HEK293 (cell line): ENCODE measurements at regions not wholly inside any gene's neighbourhood (a gene's known extent, or its start where the extent isn't known, plus 50 kb on each side); places are given as distances from the start of the nearest gene placed in this dataset.

ENCODE experiments used
- CTCF ChIA-PET: fragments of 350-600 bp; formaldehyde crosslinking; extraction: SDS; loops from one replicate; lab custom pipeline; 2021; ENCODE audit warnings: antibody characterized with exemption; lab: Yijun Ruan, JAX
- POLR2A ChIA-PET: fragments of 300-600 bp; formaldehyde crosslinking; extraction: SDS; loops from one replicate; lab custom pipeline; 2020; ENCODE audit warnings: antibody characterized with exemption, inconsistent platforms; lab: Yijun Ruan, JAX
- H3K27ac ChIP-seq: fragments of 200-500 bp; sonication (Bioruptor generic); 2 replicates; pipeline ENCODE4 v1.5.1; 2014; ENCODE audit warnings: low read depth, low read length, control low read depth, inconsistent platforms; ENCODE audit errors: extremely low read depth
- H3K36me3 ChIP-seq, 2 experiments: fragments of 200-500 bp in 1 of 2; sonication (Bioruptor generic) in 1 of 2; 1 replicate in 1 of 2; 2 replicates in 1 of 2; pipeline ENCODE4 v1.5.1; 2014 to 2017; ENCODE audit warnings: inconsistent platforms in 2 of 2, low read length in 2 of 2; ENCODE audit not compliant: control insufficient read depth in 2 of 2, insufficient read depth in 1 of 2
- H3K4me1 ChIP-seq: fragments of 200-500 bp; sonication (Bioruptor generic); 2 replicates; pipeline ENCODE4 v1.5.1; 2014; ENCODE audit warnings: mild to moderate bottlenecking, low read length, inconsistent platforms; ENCODE audit not compliant: control insufficient read depth, insufficient read depth
- H3K4me3 ChIP-seq: 2 replicates; pipeline ENCODE4 v1.5.1; 2011; ENCODE audit warnings: low read depth, mild to moderate bottlenecking, control low read depth, low read length, moderate library complexity
- H3K9me3 ChIP-seq: fragments of 200-500 bp; sonication (Bioruptor generic); 2 replicates; pipeline ENCODE4 v1.5.1; 2014; ENCODE audit warnings: low read depth, low read length, inconsistent platforms; ENCODE audit not compliant: control insufficient read depth, insufficient read depth
- EGR2 ChIP-seq: fragments of 450-650 bp; formaldehyde crosslinking; IDR thresholded peaks from 2 replicates; pipeline ENCODE4 v1.5.1; 2016; ENCODE audit warnings: low read depth, missing biosample characterization, missing genetic modification characterization
- HOXA7 ChIP-seq: sonication (generic); formaldehyde crosslinking; IDR thresholded peaks from 2 replicates; pipeline ENCODE4 v1.8.1; 2022; ENCODE audit warnings: missing genetic modification reagents, borderline replicate concordance
- KLF16 ChIP-seq: fragments of 450-650 bp; formaldehyde crosslinking; IDR thresholded peaks from 2 replicates; pipeline ENCODE4 v1.5.1; 2017; ENCODE audit warnings: missing biosample characterization, missing genetic modification characterization
- SP3 ChIP-seq: fragments of 450-650 bp; formaldehyde crosslinking; IDR thresholded peaks from 2 replicates; pipeline ENCODE4 v1.5.1; 2016; ENCODE audit warnings: missing biosample characterization, missing genetic modification characterization
- ZBTB1 ChIP-seq: fragments of 450-650 bp; formaldehyde crosslinking; IDR thresholded peaks from 2 replicates; pipeline ENCODE4 v1.5.1; 2016; ENCODE audit warnings: missing biosample characterization, missing genetic modification characterization
- ZBTB21 ChIP-seq: fragments of 450-650 bp; formaldehyde crosslinking; IDR thresholded peaks from 2 replicates; pipeline ENCODE4 v1.5.1; 2017; ENCODE audit warnings: missing biosample characterization, missing genetic modification characterization
- ZNF10 ChIP-seq: fragments of 450-650 bp; formaldehyde crosslinking; IDR thresholded peaks from 2 replicates; pipeline ENCODE4 v1.5.1; 2017; ENCODE audit warnings: missing biosample characterization, missing genetic modification characterization
- ZNF114 ChIP-seq: fragments of 450-650 bp; formaldehyde crosslinking; IDR thresholded peaks from 2 replicates; pipeline ENCODE4 v1.5.0; 2017; ENCODE audit warnings: missing biosample characterization, missing genetic modification characterization
- ZNF121 ChIP-seq: fragments of 450-650 bp; formaldehyde crosslinking; IDR thresholded peaks from 2 replicates; pipeline ENCODE4 v1.5.1; 2016; ENCODE audit warnings: missing biosample characterization, missing genetic modification characterization
- ZNF133 ChIP-seq: fragments of 450-650 bp; formaldehyde crosslinking; IDR thresholded peaks from 2 replicates; pipeline ENCODE4 v1.5.1; 2016; ENCODE audit warnings: missing biosample characterization, missing genetic modification characterization
- ZNF274 ChIP-seq, 2 experiments: fragments of 200-500 bp in 1 of 2; fragments of 450-650 bp in 1 of 2; sonication (Bioruptor generic) in 1 of 2; formaldehyde crosslinking in 1 of 2; IDR thresholded peaks; 2 replicates each; pipeline versions ENCODE4 v1.5.1 to v1.6.1; 2014 to 2016; ENCODE audit warnings: borderline replicate concordance in 1 of 2, inconsistent platforms in 1 of 2, low read length in 1 of 2, missing biosample characterization in 1 of 2, missing genetic modification characterization in 1 of 2
- ZNF292 ChIP-seq: fragments of 450-650 bp; formaldehyde crosslinking; IDR thresholded peaks from 2 replicates; pipeline ENCODE4 v1.5.1; 2016; ENCODE audit warnings: low read depth, missing biosample characterization, missing genetic modification characterization, borderline replicate concordance
- ZNF354C ChIP-seq: fragments of 450-650 bp; formaldehyde crosslinking; IDR thresholded peaks from 2 replicates; pipeline ENCODE4 v1.5.1; 2016; ENCODE audit warnings: missing biosample characterization, missing genetic modification characterization, low read depth, borderline replicate concordance
- ZNF48 ChIP-seq: fragments of 450-650 bp; formaldehyde crosslinking; IDR thresholded peaks from 2 replicates; pipeline ENCODE4 v1.5.1; 2016; ENCODE audit warnings: missing biosample characterization, missing genetic modification characterization
- ZNF555 ChIP-seq: fragments of 450-650 bp; formaldehyde crosslinking; conservative IDR thresholded peaks from 2 replicates; pipeline ENCODE4 v1.5.1; 2017; ENCODE audit warnings: missing biosample characterization, mild to moderate bottlenecking, missing genetic modification characterization, inconsistent platforms
- ZNF558 ChIP-seq: fragments of 450-650 bp; formaldehyde crosslinking; IDR thresholded peaks from 2 replicates; pipeline ENCODE4 v1.5.1; 2016; ENCODE audit warnings: missing biosample characterization, missing genetic modification characterization
- ZNF585B ChIP-seq: fragments of 450-650 bp; formaldehyde crosslinking; IDR thresholded peaks from 2 replicates; pipeline ENCODE4 v1.5.1; 2016; ENCODE audit warnings: missing biosample characterization, missing genetic modification characterization
- ZNF701 ChIP-seq: fragments of 450-650 bp; formaldehyde crosslinking; IDR thresholded peaks from 2 replicates; pipeline ENCODE4 v1.5.1; 2016; ENCODE audit warnings: missing biosample characterization, missing genetic modification characterization
- ZNF707 ChIP-seq: fragments of 450-650 bp; formaldehyde crosslinking; IDR thresholded peaks from 2 replicates; pipeline ENCODE4 v1.5.1; 2016; ENCODE audit warnings: missing biosample characterization, missing genetic modification characterization
- ZNF777 ChIP-seq: fragments of 450-650 bp; formaldehyde crosslinking; IDR thresholded peaks from 2 replicates; pipeline ENCODE4 v1.5.1; 2017; ENCODE audit warnings: missing biosample characterization, missing genetic modification characterization, borderline replicate concordance
- ZSCAN23 ChIP-seq: fragments of 450-650 bp; formaldehyde crosslinking; IDR thresholded peaks from 2 replicates; pipeline ENCODE4 v1.5.1; 2016; ENCODE audit warnings: missing biosample characterization, missing genetic modification characterization
- TF ChIP-seq, protein P1 (sequence below): fragments of 450-650 bp; formaldehyde crosslinking; IDR thresholded peaks from 2 replicates; pipeline ENCODE4 v1.5.1; 2016; ENCODE audit warnings: missing biosample characterization, missing genetic modification characterization
- TF ChIP-seq, protein P2 (sequence below): fragments of 450-650 bp; formaldehyde crosslinking; conservative IDR thresholded peaks from 2 replicates; pipeline ENCODE4 v1.5.1; 2016; ENCODE audit warnings: low read depth, missing biosample characterization, missing genetic modification characterization
- TF ChIP-seq, protein P3 (sequence below): fragments of 450-650 bp; formaldehyde crosslinking; IDR thresholded peaks from 2 replicates; pipeline ENCODE4 v1.5.1; 2016; ENCODE audit warnings: missing biosample characterization, missing genetic modification characterization
- TF ChIP-seq, protein P4 (sequence below): fragments of 450-650 bp; formaldehyde crosslinking; IDR thresholded peaks from 2 replicates; pipeline ENCODE4; 2016; ENCODE audit warnings: missing biosample characterization, missing genetic modification characterization

DNA sequence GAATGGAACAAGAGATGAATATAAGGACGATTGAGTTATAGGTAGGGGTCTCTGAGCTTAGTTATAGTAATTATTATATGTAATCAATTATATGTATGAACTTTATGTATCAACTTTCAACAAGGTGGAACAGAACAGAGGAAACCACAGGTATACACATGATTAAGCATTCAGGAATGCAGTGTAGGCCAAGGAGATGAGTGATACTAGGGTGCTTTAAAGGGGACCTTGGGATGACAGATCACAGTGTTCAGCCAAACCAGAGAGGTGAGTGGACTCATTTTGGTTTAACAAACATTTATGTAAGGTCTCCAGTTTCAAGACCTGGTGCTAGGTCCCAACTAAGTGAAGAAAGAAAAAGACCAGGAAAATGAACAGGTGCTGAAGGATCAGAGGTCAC lies 895.5 kb downstream of the ROBO2 start:
- Histone ChIP-seq H3K4me3 (no peak overlapping the region), H3K4me1 (no peaks in the 10 kb centered on the region), H3K9me3 (no peaks in the 10 kb centered on the region), H3K27ac (no peak overlapping the region)
- POLR2A ChIA-PET: no interaction called here
- no peak for TF ChIP-seq ZNF777 (tag by site-specific recombination)
- no peak for TF ChIP-seq ZNF133 (tag by site-specific recombination)
- TF ChIP-seq ZNF558 (tag by site-specific recombination): no peak
- no peak for TF ChIP-seq ZNF555 (tag by site-specific recombination)
- TF ChIP-seq, all 188 proteins: peak for 0
- no peaks in the 10 kb centered on the region for H3K36me3 ChIP-seq
- CTCF ChIA-PET: interaction anchor here (0.6 kb wide), 1 partner anchor 1068 kb away, joined by 3 read pairs; no protein-coding TSS in a partner anchor

DNA sequence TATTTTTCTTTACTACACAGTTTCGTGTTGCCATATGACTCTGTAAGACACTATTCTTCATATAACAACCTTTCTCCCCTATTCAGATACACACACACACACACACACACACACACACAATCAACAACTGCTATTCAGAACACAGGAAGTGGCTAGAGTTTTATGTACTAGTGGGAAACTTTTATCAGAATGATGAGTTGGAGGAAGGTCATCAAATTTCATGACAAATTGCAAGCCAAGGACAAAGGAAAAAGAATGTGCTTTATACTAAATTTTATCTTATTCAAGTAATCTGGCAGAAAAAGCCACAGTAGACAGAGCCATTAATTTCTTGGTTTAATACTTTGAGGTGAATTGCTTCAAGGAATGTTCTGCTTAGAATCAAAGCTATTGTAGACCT lies 899.8 kb downstream of the ROBO2 start:
- ChIA-PET POLR2A (no interaction called here), CTCF (no interaction called here)
- TF ChIP-seq ZNF274 (IDR thresholded peaks at IDR 0.05; ENCODE audit: low read length): no peak
- TF ChIP-seq ZNF274 (tag by site-specific recombination; IDR thresholded peaks at IDR 0.05; ENCODE audit: borderline replicate concordance): no peak
- no peak for TF ChIP-seq SP3
- TF ChIP-seq ZNF121 (tag by site-specific recombination): no peak
- no peak for TF ChIP-seq ZNF48 (tag by site-specific recombination)
- no peak for TF ChIP-seq ZNF701 (tag by site-specific recombination)
- TF ChIP-seq KLF16 (tag by site-specific recombination): no peak
- TF ChIP-seq ZBTB1 (tag by site-specific recombination): no peak
- TF ChIP-seq ZNF292 (tag by site-specific recombination): no peak
- TF ChIP-seq ZNF114 (tag by site-specific recombination): no peak
- TF ChIP-seq, protein P1, sequence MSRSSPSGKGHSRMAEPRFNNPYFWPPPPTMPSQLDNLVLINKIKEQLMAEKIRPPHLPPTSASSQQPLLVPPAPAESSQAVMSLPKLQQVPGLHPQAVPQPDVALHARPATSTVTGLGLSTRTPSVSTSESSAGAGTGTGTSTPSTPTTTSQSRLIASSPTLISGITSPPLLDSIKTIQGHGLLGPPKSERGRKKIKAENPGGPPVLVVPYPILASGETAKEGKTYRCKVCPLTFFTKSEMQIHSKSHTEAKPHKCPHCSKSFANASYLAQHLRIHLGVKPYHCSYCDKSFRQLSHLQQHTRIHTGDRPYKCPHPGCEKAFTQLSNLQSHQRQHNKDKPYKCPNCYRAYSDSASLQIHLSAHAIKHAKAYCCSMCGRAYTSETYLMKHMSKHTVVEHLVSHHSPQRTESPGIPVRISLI (tag by site-specific recombination): no peak
- TF ChIP-seq ZNF707: no peak
- TF ChIP-seq EGR2 (tag by site-specific recombination): no peak
- no peak for TF ChIP-seq HOXA7
- TF ChIP-seq ZNF354C (tag by site-specific recombination): no peak
- TF ChIP-seq ZNF777 (tag by site-specific recombination): no peak
- TF ChIP-seq, all 188 proteins: peak for 0

DNA sequence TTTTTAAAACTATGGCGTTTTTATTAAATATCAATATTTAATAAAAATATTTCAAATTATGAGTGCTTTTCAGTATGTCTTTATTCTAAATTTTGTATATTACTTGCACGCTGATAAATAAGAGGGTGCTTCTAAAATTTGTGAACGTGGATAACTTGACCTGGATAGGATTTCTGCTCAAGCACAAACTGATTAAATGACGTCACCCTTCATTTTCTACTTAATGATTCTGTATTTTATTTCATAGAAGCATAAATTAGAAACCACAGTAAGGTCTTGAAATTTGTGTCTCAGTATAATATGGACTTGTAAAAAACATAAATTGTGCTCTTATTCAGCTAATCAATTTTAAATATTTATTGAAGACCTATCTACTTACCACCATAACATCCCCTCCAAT lies 903.7 kb downstream of the ROBO2 start:
- no peak overlapping the region for H3K27ac ChIP-seq
- ChIA-PET POLR2A (no interaction called here), CTCF (no interaction called here)
- H3K9me3 ChIP-seq: no peaks in the 10 kb centered on the region
- no peak overlapping the region for H3K4me3 ChIP-seq
- no peaks in the 10 kb centered on the region for H3K4me1 ChIP-seq
- H3K36me3 ChIP-seq: no peaks in the 10 kb centered on the region
- TF ChIP-seq, protein P2, sequence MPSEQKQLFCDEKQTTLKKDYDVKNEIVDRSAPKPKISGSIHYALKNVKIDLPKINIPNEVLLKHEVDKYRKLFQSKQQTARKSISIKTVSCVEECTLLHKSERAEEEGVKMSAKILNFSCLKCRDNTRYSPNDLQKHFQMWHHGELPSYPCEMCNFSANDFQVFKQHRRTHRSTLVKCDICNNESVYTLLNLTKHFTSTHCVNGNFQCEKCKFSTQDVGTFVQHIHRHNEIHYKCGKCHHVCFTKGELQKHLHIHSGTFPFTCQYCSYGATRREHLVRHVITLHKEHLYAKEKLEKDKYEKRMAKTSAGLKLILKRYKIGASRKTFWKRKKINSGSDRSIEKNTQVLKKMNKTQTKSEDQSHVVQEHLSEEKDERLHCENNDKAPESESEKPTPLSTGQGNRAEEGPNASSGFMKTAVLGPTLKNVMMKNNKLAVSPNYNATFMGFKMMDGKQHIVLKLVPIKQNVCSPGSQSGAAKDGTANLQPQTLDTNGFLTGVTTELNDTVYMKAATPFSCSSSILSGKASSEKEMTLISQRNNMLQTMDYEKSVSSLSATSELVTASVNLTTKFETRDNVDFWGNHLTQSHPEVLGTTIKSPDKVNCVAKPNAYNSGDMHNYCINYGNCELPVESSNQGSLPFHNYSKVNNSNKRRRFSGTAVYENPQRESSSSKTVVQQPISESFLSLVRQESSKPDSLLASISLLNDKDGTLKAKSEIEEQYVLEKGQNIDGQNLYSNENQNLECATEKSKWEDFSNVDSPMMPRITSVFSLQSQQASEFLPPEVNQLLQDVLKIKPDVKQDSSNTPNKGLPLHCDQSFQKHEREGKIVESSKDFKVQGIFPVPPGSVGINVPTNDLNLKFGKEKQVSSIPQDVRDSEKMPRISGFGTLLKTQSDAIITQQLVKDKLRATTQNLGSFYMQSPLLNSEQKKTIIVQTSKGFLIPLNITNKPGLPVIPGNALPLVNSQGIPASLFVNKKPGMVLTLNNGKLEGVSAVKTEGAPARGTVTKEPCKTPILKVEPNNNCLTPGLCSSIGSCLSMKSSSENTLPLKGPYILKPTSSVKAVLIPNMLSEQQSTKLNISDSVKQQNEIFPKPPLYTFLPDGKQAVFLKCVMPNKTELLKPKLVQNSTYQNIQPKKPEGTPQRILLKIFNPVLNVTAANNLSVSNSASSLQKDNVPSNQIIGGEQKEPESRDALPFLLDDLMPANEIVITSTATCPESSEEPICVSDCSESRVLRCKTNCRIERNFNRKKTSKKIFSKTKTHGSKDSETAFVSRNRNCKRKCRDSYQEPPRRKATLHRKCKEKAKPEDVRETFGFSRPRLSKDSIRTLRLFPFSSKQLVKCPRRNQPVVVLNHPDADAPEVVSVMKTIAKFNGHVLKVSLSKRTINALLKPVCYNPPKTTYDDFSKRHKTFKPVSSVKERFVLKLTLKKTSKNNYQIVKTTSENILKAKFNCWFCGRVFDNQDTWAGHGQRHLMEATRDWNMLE (tag by site-specific recombination): no peak
- TF ChIP-seq ZBTB21 (tag by site-specific recombination) (no peak), ZSCAN23 (tag by site-specific recombination) (no peak), ZNF585B (tag by site-specific recombination) (no peak), ZNF10 (tag by site-specific recombination) (no peak)
- TF ChIP-seq, protein P3, sequence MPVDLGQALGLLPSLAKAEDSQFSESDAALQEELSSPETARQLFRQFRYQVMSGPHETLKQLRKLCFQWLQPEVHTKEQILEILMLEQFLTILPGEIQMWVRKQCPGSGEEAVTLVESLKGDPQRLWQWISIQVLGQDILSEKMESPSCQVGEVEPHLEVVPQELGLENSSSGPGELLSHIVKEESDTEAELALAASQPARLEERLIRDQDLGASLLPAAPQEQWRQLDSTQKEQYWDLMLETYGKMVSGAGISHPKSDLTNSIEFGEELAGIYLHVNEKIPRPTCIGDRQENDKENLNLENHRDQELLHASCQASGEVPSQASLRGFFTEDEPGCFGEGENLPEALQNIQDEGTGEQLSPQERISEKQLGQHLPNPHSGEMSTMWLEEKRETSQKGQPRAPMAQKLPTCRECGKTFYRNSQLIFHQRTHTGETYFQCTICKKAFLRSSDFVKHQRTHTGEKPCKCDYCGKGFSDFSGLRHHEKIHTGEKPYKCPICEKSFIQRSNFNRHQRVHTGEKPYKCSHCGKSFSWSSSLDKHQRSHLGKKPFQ: no peak
- TF ChIP-seq, protein P4, sequence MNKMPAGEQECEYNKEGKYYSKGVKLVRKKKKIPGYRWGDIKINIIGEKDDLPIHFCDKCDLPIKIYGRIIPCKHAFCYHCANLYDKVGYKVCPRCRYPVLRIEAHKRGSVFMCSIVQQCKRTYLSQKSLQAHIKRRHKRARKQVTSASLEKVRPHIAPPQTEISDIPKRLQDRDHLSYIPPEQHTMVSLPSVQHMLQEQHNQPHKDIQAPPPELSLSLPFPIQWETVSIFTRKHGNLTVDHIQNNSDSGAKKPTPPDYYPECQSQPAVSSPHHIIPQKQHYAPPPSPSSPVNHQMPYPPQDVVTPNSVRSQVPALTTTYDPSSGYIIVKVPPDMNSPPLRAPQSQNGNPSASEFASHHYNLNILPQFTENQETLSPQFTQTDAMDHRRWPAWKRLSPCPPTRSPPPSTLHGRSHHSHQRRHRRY (tag by site-specific recombination): no peak

More for the DNA sequence above, 899.8 kb downstream of the ROBO2 start:
- H3K4me3 ChIP-seq: no peak overlapping the region
- no peaks in the 10 kb centered on the region for H3K4me1 ChIP-seq
- no peaks in the 10 kb centered on the region for H3K36me3 ChIP-seq
- no peak overlapping the region for H3K27ac ChIP-seq
- no peaks in the 10 kb centered on the region for H3K9me3 ChIP-seq
